Colonic mucosa (tissue), 4 donors: ENCODE measurements at regions not wholly inside any gene's neighbourhood (a gene's known extent, or its start where the extent isn't known, plus 50 kb on each side); places are given as distances from the start of the nearest gene placed in this dataset.

Experiments
- DNase-seq: peaks from one replicate; pipeline ENCODE4 v3.0.0-alpha.2; 2020
- H3K27ac ChIP-seq: fragments of 200-600 bp; one replicate; pipeline ENCODE4 v1.8.0; 2021
- H3K27me3 ChIP-seq: fragments of 200-600 bp; one replicate; pipeline ENCODE4 v1.8.0; 2021
- H3K36me3 ChIP-seq: fragments of 200-600 bp; one replicate; pipeline ENCODE4 v1.8.0; 2021
- H3K4me1 ChIP-seq: fragments of 200-600 bp; one replicate; pipeline ENCODE4 v1.8.0; 2021; ENCODE audit warnings: mild to moderate bottlenecking
- H3K4me3 ChIP-seq: fragments of 200-600 bp; one replicate; pipeline ENCODE4 v1.8.0; 2021
- H3K9ac ChIP-seq, 2 donors: one replicate each; pipeline ENCODE4 v1.7.0; 2013; ENCODE audit warnings: control low read depth in 2 of 2, low read depth in 2 of 2, low read length in 2 of 2
- H3K9me3 ChIP-seq: fragments of 200-600 bp; one replicate; pipeline ENCODE4 v1.8.0; 2021
- CTCF ChIP-seq: fragments of 200-600 bp; IDR thresholded peaks from one replicate; pipeline ENCODE4 v1.8.0; 2022; ENCODE audit warnings: antibody characterized with exemption, mild to moderate bottlenecking
- intact Hi-C: fragments of 100-400 bp; cut with DNase I; formaldehyde crosslinking; loops from one replicate; pipeline ENCODE4 v1.14.1; 2022
- donor health status: healthy.
- donor health status: DM: no; HTN: no; CAD: no.
- donor health status: DM: no; HTN: no; CAD: no.

- Histone ChIP-seq H3K27ac (no peak overlapping the region), H3K4me1 (no peaks in the 10 kb centered on the region), H3K36me3 (no peaks in the 10 kb centered on the region), H3K9ac (no peak overlapping the region), H3K4me3 (no peak overlapping the region), H3K9me3 (no peaks in the 10 kb centered on the region), H3K27me3 (no peaks in the 10 kb centered on the region)
- intact Hi-C loops: no loop called here
- no peak for DNase-seq
- no peak for TF ChIP-seq CTCF
Observed at GRCh38 chrX:1074172-1074571, 138.3 kb downstream of the CRLF2 start.

- Histone ChIP-seq H3K27ac (no peak overlapping the region), H3K9me3 (no peaks in the 10 kb centered on the region), H3K36me3 (no peaks in the 10 kb centered on the region), H3K27me3 (no peaks in the 10 kb centered on the region), H3K9ac (no peak overlapping the region), H3K4me1 (no peaks in the 10 kb centered on the region), H3K4me3 (no peak overlapping the region)
- DNase-seq: no peak
- intact Hi-C loops: no loop called here
- no peak for TF ChIP-seq CTCF
Observed at GRCh38 chrX:1072637-1073377, 139.6 kb downstream of the CRLF2 start.

- no peak overlapping the region for H3K27ac ChIP-seq
- DNase-seq: no peak
- H3K9ac ChIP-seq: no peak overlapping the region
- intact Hi-C loops: no loop called here
- H3K4me3 ChIP-seq: no peak overlapping the region
- no peaks in the 10 kb centered on the region for H3K27me3 ChIP-seq
- H3K9me3 ChIP-seq: no peaks in the 10 kb centered on the region
- no peaks in the 10 kb centered on the region for H3K4me1 ChIP-seq
- no peak for TF ChIP-seq CTCF
- no peaks in the 10 kb centered on the region for H3K36me3 ChIP-seq
Observed at GRCh38 chrX:1071351-1071750, 141.1 kb downstream of the CRLF2 start.

- no peaks in the 10 kb centered on the region for H3K27me3 ChIP-seq
- H3K9ac ChIP-seq: no peak overlapping the region
- DNase-seq: no peak
- H3K9me3 ChIP-seq: no peaks in the 10 kb centered on the region
- H3K27ac ChIP-seq: no peak overlapping the region
- no peak for TF ChIP-seq CTCF
- H3K4me1 ChIP-seq: no peaks in the 10 kb centered on the region
- no peaks in the 10 kb centered on the region for H3K36me3 ChIP-seq
- H3K4me3 ChIP-seq: no peak overlapping the region
- intact Hi-C loops: no loop called here
Observed at GRCh38 chrX:1062351-1062750, 150.1 kb downstream of the CRLF2 start.

- no peak for DNase-seq
- intact Hi-C loops: no loop called here
- Histone ChIP-seq H3K4me1 (no peaks in the 10 kb centered on the region), H3K9ac (no peak overlapping the region), H3K9me3 (no peaks in the 10 kb centered on the region), H3K27ac (no peak overlapping the region), H3K4me3 (no peak overlapping the region), H3K27me3 (no peaks in the 10 kb centered on the region), H3K36me3 (no peaks in the 10 kb centered on the region)
- no peak for TF ChIP-seq CTCF
Observed at GRCh38 chrX:1060562-1060960, 151.9 kb downstream of the CRLF2 start.
